Spleen (tissue), 7 donors: ENCODE measurements at regions not wholly inside any gene's neighbourhood (a gene's known extent, or its start where the extent isn't known, plus 50 kb on each side); places are given as distances from the start of the nearest gene placed in this dataset.

Source experiments
- POLR2A ChIP-seq, 3 donors: fragments of 450-650 bp; IDR thresholded peaks; one replicate each; pipeline ENCODE4 v1.5.1; 2017; ENCODE audit warnings: antibody characterized with exemption in 3 of 3, mild to moderate bottlenecking in 1 of 3
- TF ChIP-seq, protein P1 (sequence below), 11 experiments: fragments of 200-600 bp in 7 of 11; fragments of 450-650 bp in 4 of 11; sonication (generic) in 4 of 11; IDR thresholded peaks in 8 of 11; conservative IDR thresholded peaks in 3 of 11; 1 replicate in 7 of 11; 2 replicates in 4 of 11; pipeline versions ENCODE4 v1.4.0 to v1.8.0; 2016 to 2021; ENCODE audit warnings: antibody characterized with exemption in 11 of 11, inconsistent platforms in 4 of 11, mild to moderate bottlenecking in 1 of 11
- donor health status: DM: no; HTN: no; CAD: no; lungs with moderate emphysema.
- donor health status: DM: no; HTN: no; CAD: no.
- donor health status: DM: no; HTN: no; CAD: no.

DNA sequence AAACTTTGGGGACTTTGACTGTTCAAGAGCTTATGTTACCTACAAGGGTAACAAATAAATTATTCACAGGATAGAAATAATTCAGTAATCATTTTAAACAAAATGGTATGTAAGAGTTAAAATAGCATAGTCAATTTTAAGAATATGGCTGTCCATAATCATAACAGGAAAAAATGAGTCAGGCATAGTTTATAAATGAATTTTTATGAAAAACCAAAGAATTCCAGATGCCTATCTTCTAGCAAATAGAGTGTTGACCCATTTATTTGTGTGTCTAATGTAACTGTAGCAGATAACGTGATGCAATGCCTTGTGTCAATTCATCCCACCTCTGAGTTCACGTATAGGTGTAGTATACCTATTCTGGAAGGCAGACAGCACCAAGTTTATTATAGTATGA, 169.7 kb upstream of the CDH9 start:
- TF ChIP-seq, protein P1, sequence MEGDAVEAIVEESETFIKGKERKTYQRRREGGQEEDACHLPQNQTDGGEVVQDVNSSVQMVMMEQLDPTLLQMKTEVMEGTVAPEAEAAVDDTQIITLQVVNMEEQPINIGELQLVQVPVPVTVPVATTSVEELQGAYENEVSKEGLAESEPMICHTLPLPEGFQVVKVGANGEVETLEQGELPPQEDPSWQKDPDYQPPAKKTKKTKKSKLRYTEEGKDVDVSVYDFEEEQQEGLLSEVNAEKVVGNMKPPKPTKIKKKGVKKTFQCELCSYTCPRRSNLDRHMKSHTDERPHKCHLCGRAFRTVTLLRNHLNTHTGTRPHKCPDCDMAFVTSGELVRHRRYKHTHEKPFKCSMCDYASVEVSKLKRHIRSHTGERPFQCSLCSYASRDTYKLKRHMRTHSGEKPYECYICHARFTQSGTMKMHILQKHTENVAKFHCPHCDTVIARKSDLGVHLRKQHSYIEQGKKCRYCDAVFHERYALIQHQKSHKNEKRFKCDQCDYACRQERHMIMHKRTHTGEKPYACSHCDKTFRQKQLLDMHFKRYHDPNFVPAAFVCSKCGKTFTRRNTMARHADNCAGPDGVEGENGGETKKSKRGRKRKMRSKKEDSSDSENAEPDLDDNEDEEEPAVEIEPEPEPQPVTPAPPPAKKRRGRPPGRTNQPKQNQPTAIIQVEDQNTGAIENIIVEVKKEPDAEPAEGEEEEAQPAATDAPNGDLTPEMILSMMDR (IDR thresholded peaks at IDR 0.05 in 8 of 11, conservative IDR thresholded peaks at IDR 0.05 in 3 of 11): no peak
- no peak for TF ChIP-seq POLR2A (IDR thresholded peaks at IDR 0.05)
